ENCODE measurements at regions not wholly inside any gene's neighbourhood (a gene's known extent, or its start where the extent isn't known, plus 50 kb on each side); places are given as distances from the start of the nearest gene placed in this dataset.

- BruUV-seq (replicated peaks), result no TSS peak
- Histone ChIP-seq H3K4me3 (ENCODE audit: low read depth in 2 of 2, low read length in 2 of 2) (no peak overlapping the region), H3K9me3 (ENCODE audit: control insufficient read depth, insufficient read depth, low read depth, low read length) (no peaks in the 10 kb centered on the region), H3K4me1 (ENCODE audit: control insufficient read depth, insufficient read depth, low read length) (no peaks in the 10 kb centered on the region), H3K27ac (ENCODE audit: low read length) (no peak overlapping the region), H3K36me3 (ENCODE audit: control insufficient read depth, insufficient read depth, low read length) (no peaks in the 10 kb centered on the region), H3K27me3 (ENCODE audit: control insufficient read depth, insufficient read depth, low read length) (no peaks in the 10 kb centered on the region)
- ChIA-PET POLR2A (no interaction called here), CTCF (no interaction called here)
- TF ChIP-seq TCF7L2 (IDR thresholded peaks at IDR 0.05; ENCODE audit: low read depth, low read length) (no peak), REST (IDR thresholded peaks at IDR 0.05; ENCODE audit: insufficient read depth in 1 of 2, low read depth in 2 of 2, low read length in 1 of 2) (no peak), CTCF (IDR thresholded peaks at IDR 0.05) (no peak), POLR2AphosphoS5 (IDR thresholded peaks at IDR 0.05; ENCODE audit: low read depth, low read length) (no peak), SIN3A (IDR thresholded peaks at IDR 0.05; ENCODE audit: borderline replicate concordance, insufficient read depth, low read depth, low read length) (no peak)
- DNase-seq (ENCODE audit: low read depth, low spot score), result no peak
- ATAC-seq, result no peak
- in situ Hi-C loops (cut with HindIII; ENCODE audit: low pct_unique_long_range_greater_than_20kb, low sequenced_read_pairs), result no loop called here
- intact Hi-C loops (cut with micrococcal nuclease; ENCODE audit: unreplicated experiment), result loop anchor here (5.0 to 10.0 kb wide), 2 partner anchors 285 to 427 kb away; no protein-coding TSS in a partner anchor
Observed at GRCh38 chr7:137167609-137168008, 175.9 kb downstream of the PTN start.

- H3K27me3 ChIP-seq (ENCODE audit: control insufficient read depth, insufficient read depth, low read length), result no peaks in the 10 kb centered on the region
- DNase-seq (ENCODE audit: low read depth, low spot score), result no peak
- no peak overlapping the region for H3K4me3 ChIP-seq (ENCODE audit: low read depth in 2 of 2, low read length in 2 of 2)
- POLR2A ChIA-PET, result no interaction called here
- H3K27ac ChIP-seq (ENCODE audit: low read length), result no peak overlapping the region
- no peaks in the 10 kb centered on the region for H3K4me1 ChIP-seq (ENCODE audit: control insufficient read depth, insufficient read depth, low read length)
- H3K9me3 ChIP-seq (ENCODE audit: control insufficient read depth, insufficient read depth, low read depth, low read length), result no peaks in the 10 kb centered on the region
- in situ Hi-C loops (cut with HindIII; ENCODE audit: low pct_unique_long_range_greater_than_20kb, low sequenced_read_pairs), result no loop called here
- no peak for TF ChIP-seq TCF7L2 (IDR thresholded peaks at IDR 0.05; ENCODE audit: low read depth, low read length)
- no peak for TF ChIP-seq CTCF (IDR thresholded peaks at IDR 0.05)
- TF ChIP-seq REST (IDR thresholded peaks at IDR 0.05; ENCODE audit: insufficient read depth in 1 of 2, low read depth in 2 of 2, low read length in 1 of 2), result no peak
- TF ChIP-seq POLR2AphosphoS5 (IDR thresholded peaks at IDR 0.05; ENCODE audit: low read depth, low read length), result no peak
- TF ChIP-seq SIN3A (IDR thresholded peaks at IDR 0.05; ENCODE audit: borderline replicate concordance, insufficient read depth, low read depth, low read length), result no peak
- no peak for ATAC-seq
- intact Hi-C loops (cut with micrococcal nuclease; ENCODE audit: unreplicated experiment), result loop anchor here (5.0 to 10.0 kb wide), 2 partner anchors 286 to 428 kb away; no protein-coding TSS in a partner anchor
- BruUV-seq (replicated peaks), result no TSS peak
- H3K36me3 ChIP-seq (ENCODE audit: control insufficient read depth, insufficient read depth, low read length), result no peaks in the 10 kb centered on the region
- CTCF ChIA-PET, result no interaction called here
Observed at GRCh38 chr7:137166363-137166762, 177.2 kb downstream of the PTN start.

All from Panc1 (cell line).